ENCODE measurements at regions not wholly inside any gene's neighbourhood (a gene's known extent, or its start where the extent isn't known, plus 50 kb on each side); places are given as distances from the start of the nearest gene placed in this dataset.

DNA sequence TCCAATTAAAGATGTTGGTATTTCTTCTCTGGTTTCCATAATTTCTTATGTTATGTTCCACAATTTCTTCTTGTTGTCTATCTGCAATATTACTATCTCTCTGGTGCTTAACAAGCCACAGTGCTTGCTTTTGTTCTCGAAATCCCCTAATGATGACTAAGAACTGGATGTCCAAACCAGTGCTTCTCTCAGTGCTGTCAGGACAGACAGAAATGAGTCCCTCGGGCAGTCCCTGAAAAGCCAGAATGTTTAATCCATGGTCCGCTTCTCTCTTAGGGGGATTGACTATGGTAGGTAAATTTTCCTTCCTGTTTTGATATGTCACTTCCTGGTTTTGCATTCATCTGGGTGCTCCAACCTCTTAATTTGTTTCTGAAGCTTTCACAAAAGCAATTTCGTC is 321.6 kb upstream of the PCDH10 start:
- H3K4me3 ChIP-seq (ENCODE audit: severe bottlenecking): no peak overlapping the region
- H3K4me1 ChIP-seq (ENCODE audit: insufficient read depth, poor library complexity, severe bottlenecking): no peaks in the 10 kb centered on the region
- no peaks in the 10 kb centered on the region for H3K27me3 ChIP-seq (ENCODE audit: insufficient read depth, poor library complexity, severe bottlenecking)
- DNase-seq (ENCODE audit: low spot score) (no peak), ATAC-seq (ENCODE audit: low read depth) (no peak)
- H3K9me3 ChIP-seq (ENCODE audit: severe bottlenecking): no peaks in the 10 kb centered on the region
- no peaks in the 10 kb centered on the region for H3K36me3 ChIP-seq (ENCODE audit: low read depth)
- no peak overlapping the region for H3K27ac ChIP-seq (ENCODE audit: poor library complexity, severe bottlenecking)
- TF ChIP-seq, protein P1, sequence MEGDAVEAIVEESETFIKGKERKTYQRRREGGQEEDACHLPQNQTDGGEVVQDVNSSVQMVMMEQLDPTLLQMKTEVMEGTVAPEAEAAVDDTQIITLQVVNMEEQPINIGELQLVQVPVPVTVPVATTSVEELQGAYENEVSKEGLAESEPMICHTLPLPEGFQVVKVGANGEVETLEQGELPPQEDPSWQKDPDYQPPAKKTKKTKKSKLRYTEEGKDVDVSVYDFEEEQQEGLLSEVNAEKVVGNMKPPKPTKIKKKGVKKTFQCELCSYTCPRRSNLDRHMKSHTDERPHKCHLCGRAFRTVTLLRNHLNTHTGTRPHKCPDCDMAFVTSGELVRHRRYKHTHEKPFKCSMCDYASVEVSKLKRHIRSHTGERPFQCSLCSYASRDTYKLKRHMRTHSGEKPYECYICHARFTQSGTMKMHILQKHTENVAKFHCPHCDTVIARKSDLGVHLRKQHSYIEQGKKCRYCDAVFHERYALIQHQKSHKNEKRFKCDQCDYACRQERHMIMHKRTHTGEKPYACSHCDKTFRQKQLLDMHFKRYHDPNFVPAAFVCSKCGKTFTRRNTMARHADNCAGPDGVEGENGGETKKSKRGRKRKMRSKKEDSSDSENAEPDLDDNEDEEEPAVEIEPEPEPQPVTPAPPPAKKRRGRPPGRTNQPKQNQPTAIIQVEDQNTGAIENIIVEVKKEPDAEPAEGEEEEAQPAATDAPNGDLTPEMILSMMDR (IDR thresholded peaks at IDR 0.05; ENCODE audit: poor library complexity, severe bottlenecking): no peak

DNA sequence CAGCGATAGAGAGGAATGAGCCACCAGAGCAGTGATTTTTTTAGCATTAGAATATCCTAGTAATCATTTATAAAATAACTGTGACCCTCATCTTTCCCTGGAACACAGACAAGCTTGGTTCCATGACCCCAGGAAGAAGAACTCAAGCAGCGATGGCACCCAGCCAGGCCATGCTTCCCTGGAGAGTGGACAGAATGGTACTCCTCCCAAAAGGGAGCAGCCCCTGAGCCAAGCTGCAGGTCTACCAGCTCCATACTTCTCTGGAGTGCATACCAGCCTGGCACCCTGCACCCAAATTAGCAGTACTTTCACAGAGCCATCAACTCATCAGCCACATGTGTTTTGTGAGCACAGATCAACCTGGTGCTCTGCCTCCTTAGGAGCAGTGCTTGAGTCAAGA is 310.9 kb upstream of the PCDH10 start:
- Histone ChIP-seq H3K27me3 (ENCODE audit: insufficient read depth, poor library complexity, severe bottlenecking) (no peaks in the 10 kb centered on the region), H3K4me3 (ENCODE audit: severe bottlenecking) (no peak overlapping the region), H3K27ac (ENCODE audit: poor library complexity, severe bottlenecking) (no peak overlapping the region), H3K9me3 (ENCODE audit: severe bottlenecking) (peaks cover 2% of the 10 kb centered on the region), H3K4me1 (ENCODE audit: insufficient read depth, poor library complexity, severe bottlenecking) (no peaks in the 10 kb centered on the region), H3K36me3 (ENCODE audit: low read depth) (no peaks in the 10 kb centered on the region)
- no peak for ATAC-seq (ENCODE audit: low read depth)
- no peak for DNase-seq (ENCODE audit: low spot score)
- TF ChIP-seq, protein P1 (IDR thresholded peaks at IDR 0.05; ENCODE audit: poor library complexity, severe bottlenecking): no peak

DNA sequence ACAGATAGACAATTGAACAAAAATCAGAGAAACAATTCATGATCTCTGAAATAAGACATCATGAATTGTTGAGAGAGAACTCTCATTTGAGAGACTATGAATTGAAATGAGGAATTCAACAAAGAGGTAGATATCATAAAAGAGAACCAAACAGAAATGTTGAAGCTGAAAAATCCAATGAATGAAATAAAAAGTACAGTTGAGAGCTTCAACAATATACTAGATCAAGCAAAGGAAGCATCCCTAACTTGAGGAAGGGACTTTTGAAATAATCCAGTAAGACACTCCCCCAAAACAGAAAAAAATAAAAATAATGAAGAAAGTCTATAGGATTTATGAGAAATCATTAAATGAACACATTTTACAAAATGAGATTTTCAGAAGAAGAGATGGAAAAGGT is 310.0 kb upstream of the PCDH10 start:
- no peak for ATAC-seq (ENCODE audit: low read depth)
- no peaks in the 10 kb centered on the region for H3K4me1 ChIP-seq (ENCODE audit: insufficient read depth, poor library complexity, severe bottlenecking)
- H3K27me3 ChIP-seq (ENCODE audit: insufficient read depth, poor library complexity, severe bottlenecking): no peaks in the 10 kb centered on the region
- DNase-seq (ENCODE audit: low spot score): no peak
- H3K4me3 ChIP-seq (ENCODE audit: severe bottlenecking): no peak overlapping the region
- TF ChIP-seq, protein P1 (IDR thresholded peaks at IDR 0.05; ENCODE audit: poor library complexity, severe bottlenecking): no peak
- H3K9me3 ChIP-seq (ENCODE audit: severe bottlenecking): peaks cover 2% of the 10 kb centered on the region
- no peak overlapping the region for H3K27ac ChIP-seq (ENCODE audit: poor library complexity, severe bottlenecking)
- H3K36me3 ChIP-seq (ENCODE audit: low read depth): no peaks in the 10 kb centered on the region

DNA sequence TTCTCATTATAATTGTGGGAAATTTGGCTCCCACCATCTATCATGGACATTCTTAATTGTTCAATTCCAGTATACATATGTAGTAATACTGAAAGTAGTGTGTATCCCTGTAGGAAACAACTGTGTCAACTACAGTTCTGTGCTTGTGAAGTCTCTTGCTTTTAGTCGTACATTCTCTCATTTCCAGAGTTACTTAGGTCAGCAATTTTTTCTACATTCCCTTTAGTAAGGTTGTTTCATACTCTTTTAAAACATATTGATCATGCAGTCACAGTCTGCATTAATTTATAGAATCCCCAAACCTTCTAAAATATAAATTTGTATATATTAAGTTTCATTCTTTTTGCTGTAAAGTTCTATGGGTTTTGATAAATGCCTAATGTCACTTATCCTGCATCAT is 289.2 kb upstream of the PCDH10 start:
- TF ChIP-seq, protein P1 (IDR thresholded peaks at IDR 0.05; ENCODE audit: poor library complexity, severe bottlenecking): no peak
- Histone ChIP-seq H3K27ac (ENCODE audit: poor library complexity, severe bottlenecking) (no peak overlapping the region), H3K4me1 (ENCODE audit: insufficient read depth, poor library complexity, severe bottlenecking) (no peaks in the 10 kb centered on the region), H3K36me3 (ENCODE audit: low read depth) (no peaks in the 10 kb centered on the region), H3K27me3 (ENCODE audit: insufficient read depth, poor library complexity, severe bottlenecking) (no peaks in the 10 kb centered on the region), H3K4me3 (ENCODE audit: severe bottlenecking) (no peak overlapping the region), H3K9me3 (ENCODE audit: severe bottlenecking) (no peaks in the 10 kb centered on the region)
- DNase-seq (ENCODE audit: low spot score): no peak
- no peak for ATAC-seq (ENCODE audit: low read depth)

DNA sequence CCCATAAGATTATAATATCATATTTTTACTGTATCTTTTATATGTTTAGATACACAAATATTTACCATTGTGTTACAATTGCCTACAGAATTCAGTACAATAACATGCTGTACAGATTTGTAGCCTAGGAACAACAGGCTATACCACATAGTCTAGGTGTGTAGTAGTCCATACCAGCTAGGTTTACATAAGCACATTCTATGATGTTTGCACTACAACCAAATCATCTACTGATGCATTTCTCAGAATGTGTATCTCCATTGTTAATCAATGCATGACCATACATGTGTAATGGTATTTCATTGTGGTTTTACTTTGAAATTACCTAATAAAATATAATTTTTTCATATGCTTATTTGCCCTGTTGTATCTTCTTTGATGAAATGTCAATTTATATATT is 288.1 kb upstream of the PCDH10 start:
- Histone ChIP-seq H3K9me3 (ENCODE audit: severe bottlenecking) (no peaks in the 10 kb centered on the region), H3K27me3 (ENCODE audit: insufficient read depth, poor library complexity, severe bottlenecking) (no peaks in the 10 kb centered on the region), H3K27ac (ENCODE audit: poor library complexity, severe bottlenecking) (no peak overlapping the region), H3K4me3 (ENCODE audit: severe bottlenecking) (no peak overlapping the region), H3K36me3 (ENCODE audit: low read depth) (no peaks in the 10 kb centered on the region), H3K4me1 (ENCODE audit: insufficient read depth, poor library complexity, severe bottlenecking) (peaks cover 7% of the 10 kb centered on the region)
- DNase-seq (ENCODE audit: low spot score): no peak
- TF ChIP-seq, protein P1 (IDR thresholded peaks at IDR 0.05; ENCODE audit: poor library complexity, severe bottlenecking): no peak
- no peak for ATAC-seq (ENCODE audit: low read depth)

All from RWPE2 (cell line).